ENCODE measurements at regions not wholly inside any gene's neighbourhood (a gene's known extent, or its start where the extent isn't known, plus 50 kb on each side); places are given as distances from the start of the nearest gene placed in this dataset.

DNA sequence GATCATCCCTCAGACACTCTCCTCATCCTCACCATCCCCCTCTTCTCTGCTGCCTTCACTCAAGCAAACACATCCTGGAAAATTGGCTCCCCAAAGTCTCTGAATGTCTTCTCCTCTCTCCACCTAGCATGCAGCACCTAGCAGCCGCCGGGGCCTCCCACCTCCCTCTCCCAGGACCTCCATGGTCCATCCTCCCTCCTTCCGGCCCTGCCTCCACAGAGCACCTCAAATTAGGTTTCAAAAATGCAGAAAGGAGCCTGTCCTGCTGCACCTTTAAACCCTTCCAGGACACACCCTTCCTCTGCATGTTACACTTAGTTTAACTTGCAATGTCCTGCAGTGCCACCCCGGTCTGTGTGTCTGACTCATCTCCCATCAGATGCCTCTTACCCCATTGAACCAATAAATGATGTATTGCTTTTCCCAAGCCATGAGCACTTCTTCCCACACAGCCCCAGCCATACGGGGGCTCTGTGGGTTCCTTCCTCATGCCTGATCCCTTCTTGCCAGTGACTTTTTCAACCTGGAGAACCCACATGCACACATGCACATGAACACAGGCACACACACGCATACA lies 582.5 kb upstream of the MGMT start:
- TF ChIP-seq, protein P1, sequence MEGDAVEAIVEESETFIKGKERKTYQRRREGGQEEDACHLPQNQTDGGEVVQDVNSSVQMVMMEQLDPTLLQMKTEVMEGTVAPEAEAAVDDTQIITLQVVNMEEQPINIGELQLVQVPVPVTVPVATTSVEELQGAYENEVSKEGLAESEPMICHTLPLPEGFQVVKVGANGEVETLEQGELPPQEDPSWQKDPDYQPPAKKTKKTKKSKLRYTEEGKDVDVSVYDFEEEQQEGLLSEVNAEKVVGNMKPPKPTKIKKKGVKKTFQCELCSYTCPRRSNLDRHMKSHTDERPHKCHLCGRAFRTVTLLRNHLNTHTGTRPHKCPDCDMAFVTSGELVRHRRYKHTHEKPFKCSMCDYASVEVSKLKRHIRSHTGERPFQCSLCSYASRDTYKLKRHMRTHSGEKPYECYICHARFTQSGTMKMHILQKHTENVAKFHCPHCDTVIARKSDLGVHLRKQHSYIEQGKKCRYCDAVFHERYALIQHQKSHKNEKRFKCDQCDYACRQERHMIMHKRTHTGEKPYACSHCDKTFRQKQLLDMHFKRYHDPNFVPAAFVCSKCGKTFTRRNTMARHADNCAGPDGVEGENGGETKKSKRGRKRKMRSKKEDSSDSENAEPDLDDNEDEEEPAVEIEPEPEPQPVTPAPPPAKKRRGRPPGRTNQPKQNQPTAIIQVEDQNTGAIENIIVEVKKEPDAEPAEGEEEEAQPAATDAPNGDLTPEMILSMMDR (IDR thresholded peaks at IDR 0.05), result no peak
- TF ChIP-seq POLR2A (IDR thresholded peaks at IDR 0.05), result no peak
